Amygdala (tissue), 56 donors: ENCODE measurements at regions not wholly inside any gene's neighbourhood (a gene's known extent, or its start where the extent isn't known, plus 50 kb on each side); places are given as distances from the start of the nearest gene placed in this dataset.

ENCODE experiments used
- DNase-seq, 56 donors: peaks; one replicate each; lab custom pipeline; 2025; lab: John Stamatoyannopoulos, UW

GRCh38 chr2:8517850-8518498 is 163.9 kb upstream of the ID2 start:
- DNase-seq, result no peak

GRCh38 chr2:8518979-8519668 is 162.7 kb upstream of the ID2 start:
- DNase-seq, result no peak

DNA sequence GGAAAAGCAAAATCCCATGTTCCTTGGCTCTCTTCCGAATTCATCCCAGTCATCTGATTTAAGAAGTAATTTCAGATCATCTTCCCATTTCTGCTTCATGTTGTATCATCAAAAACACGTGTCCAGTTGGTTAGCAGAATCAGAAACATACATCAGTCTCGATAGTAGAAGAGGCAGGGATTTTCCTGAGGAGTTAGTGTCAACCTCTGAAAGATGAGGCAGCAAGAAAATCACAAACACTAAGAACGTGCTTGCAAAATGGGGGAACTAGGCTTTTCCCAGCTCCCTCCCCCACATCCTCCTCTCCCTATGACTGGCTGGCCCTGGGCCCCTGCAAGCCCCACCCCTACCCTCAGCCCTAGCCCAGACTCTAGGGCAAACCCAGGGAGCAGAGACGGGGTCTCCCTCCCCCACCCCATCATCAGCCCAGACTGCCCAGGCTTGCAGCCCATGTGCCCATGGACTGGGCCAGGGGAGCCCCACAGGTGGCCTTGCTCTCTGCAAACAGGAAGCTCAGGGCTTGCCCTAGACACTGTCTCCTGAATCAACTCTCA is 161.0 kb upstream of the ID2 start:
- no peak for DNase-seq

- DNase-seq, result no peak
These were observed 159.2 kb upstream of the ID2 start for GRCh38 chr2:8522687-8523086.

- no peak for DNase-seq
These were observed 157.5 kb upstream of the ID2 start for GRCh38 chr2:8524388-8524787.

GRCh38 chr2:8524823-8525222 is 157.0 kb upstream of the ID2 start:
- DNase-seq, result no peak

- no peak for DNase-seq
These were observed 156.6 kb upstream of the ID2 start for GRCh38 chr2:8525236-8525581.

GRCh38 chr2:8525582-8526402 is 156.1 kb upstream of the ID2 start:
- peak in 43 of 56 donors; percentile 16 to 80 (median 48) for DNase-seq

GRCh38 chr2:8526403-8526696 is 155.5 kb upstream of the ID2 start:
- DNase-seq, result no peak

DNA sequence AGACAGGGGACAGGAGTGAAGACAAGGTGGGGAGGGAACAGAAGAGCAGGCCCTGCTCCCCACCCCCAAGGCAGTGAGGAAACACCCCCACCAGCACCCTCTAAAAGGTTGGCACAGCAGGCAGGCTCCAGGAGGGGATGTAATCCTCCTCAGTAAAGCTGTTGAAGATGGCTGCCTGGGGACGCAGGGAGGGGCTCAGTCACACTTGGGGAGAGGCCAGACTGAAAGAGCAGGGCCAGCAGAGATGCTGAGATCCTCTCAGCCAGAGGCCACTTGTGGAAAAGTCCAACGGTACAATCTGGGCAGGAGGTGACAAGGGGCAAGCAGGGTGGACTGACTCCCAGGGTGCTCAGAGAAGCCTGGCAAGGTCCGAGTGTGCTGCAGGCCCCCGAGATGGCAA is 154.8 kb upstream of the ID2 start:
- DNase-seq, result no peak

DNA sequence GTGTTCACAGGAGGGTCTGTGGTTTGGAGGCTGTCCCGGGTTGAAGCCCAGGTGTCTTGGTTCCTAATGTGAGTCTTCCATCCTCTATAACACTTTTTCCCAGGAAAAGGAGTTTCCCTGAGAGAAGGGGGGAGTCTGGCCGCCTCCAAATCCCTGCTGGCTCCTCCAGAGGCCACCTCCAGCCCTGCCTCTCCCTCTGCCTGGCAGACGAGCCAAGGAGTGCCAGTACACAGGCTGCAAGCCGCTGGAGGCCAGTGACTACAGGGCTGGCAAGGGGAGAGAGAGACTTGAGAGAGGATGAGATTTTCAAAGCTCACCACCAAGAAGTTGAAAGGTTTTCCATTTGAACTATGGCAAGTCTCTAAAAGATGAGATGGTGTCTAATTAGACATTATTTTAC is 154.2 kb upstream of the ID2 start:
- peak in 1 of 56 donors; percentile 20 for DNase-seq

GRCh38 chr2:8528863-8529262 is 153.0 kb upstream of the ID2 start:
- DNase-seq, result no peak

- DNase-seq, result no peak
These were observed 152.1 kb upstream of the ID2 start for GRCh38 chr2:8529706-8530277.

DNA sequence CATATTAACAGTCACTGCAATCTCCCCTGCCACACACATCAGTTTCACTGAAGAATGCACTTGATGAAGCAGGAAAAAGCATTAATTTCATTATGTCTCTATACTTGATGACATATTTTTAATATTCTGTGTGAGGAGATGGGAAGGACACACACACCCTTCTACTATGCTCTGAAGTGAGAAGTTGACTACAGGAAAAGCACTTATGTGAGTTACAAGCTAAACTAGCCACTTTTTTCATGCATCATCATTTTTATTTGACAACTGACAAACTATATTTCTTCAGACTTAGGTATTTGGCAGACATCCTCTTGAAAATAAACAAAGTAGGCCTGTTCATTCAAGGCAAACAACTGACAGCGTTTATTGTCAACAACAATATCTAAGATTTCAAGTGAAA is 150.4 kb upstream of the ID2 start:
- no peak for DNase-seq

DNA sequence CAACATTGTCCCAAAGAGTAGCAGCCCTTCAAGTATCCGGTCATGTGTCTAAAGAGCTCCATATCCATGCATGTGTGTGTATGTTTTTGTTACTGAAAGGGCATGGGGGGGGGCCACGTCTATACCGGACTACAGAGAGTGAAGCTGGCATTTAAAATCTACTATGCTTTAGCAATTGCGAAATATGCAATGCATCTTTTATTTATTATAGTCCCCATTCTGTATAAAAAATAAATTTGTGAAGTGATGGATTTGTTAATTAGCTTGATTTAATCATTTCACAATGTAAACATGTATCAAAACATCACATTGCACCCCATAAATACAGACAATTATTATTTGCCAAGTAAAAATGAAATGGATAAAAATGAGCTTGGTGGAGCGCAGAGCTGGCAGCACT is 149.4 kb upstream of the ID2 start:
- no peak for DNase-seq

GRCh38 chr2:8533923-8534322 is 147.9 kb upstream of the ID2 start:
- DNase-seq, result no peak

GRCh38 chr2:8534386-8534728 is 147.5 kb upstream of the ID2 start:
- no peak for DNase-seq

DNA sequence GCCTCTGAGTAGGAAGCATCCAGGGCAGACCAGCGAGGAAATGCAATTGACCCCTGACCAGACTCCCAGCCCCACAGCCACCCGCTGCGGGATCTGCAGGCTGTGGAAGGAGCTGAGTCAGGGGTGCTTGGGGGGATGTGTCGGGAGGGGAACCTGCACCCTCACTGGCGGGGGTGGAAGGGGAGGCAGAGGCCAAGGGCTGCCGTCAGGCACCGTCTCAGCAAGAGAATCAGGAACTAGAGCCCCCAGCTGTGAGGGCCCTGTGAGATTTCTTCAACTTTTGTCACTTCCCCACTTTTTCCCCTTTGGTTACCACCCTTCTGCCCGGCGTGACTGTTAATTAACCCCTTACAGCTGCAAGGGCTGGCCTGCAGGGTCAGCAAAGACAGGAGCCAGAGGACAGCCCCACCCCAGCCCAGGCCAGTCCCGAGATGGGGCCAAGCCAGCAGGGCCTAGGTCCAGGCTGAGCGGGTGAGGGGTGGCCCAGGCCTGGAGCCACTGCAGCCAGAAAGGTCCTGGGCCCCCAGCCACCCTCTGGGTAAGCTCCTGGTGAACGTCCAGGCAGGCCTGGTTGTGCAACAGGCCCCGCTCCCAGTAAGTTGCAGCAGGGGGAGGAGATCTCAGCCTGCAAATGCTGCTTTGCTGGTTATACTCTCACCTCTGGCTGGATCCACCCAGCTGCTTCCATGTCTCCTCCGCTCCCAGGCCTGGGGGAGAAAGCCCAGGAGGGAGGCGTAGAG is 147.0 kb upstream of the ID2 start:
- peak in 40 of 56 donors; percentile 25 to 80 (median 60) for DNase-seq

DNA sequence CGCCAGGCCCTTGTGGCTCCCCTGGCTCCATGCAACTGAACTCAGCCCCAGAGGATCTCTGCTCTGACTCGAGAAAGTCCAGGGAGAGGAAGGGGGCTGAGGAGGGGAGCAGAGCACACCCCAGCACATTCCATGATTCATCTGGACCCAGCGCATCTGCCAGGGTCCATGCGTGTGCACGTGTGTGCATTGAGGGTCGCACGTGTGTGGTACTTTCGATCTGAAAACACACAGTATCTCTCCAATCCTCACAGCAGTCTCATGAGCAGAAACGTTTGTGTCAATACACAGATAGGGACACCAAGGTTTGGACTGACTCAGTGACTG is 146.4 kb upstream of the ID2 start:
- no peak for DNase-seq

GRCh38 chr2:8535821-8536685 is 145.8 kb upstream of the ID2 start:
- DNase-seq, result peak in 14 of 56 donors; percentile 21 to 58 (median 34)
